ENCODE measurements at regions not wholly inside any gene's neighbourhood (a gene's known extent, or its start where the extent isn't known, plus 50 kb on each side); places are given as distances from the start of the nearest gene placed in this dataset.

GRCh38 chr6:170155464-170156196 is 135.2 kb downstream of the DLL1 start:
- TF ChIP-seq POLR2A (IDR thresholded peaks at IDR 0.05; ENCODE audit: low read depth, low read length) (no peak), TAF1 (IDR thresholded peaks at IDR 0.05; ENCODE audit: low read depth, low read length) (no peak), POU2F2 (IDR thresholded peaks at IDR 0.05; ENCODE audit: low read depth, low read length) (no peak), POLR2AphosphoS5 (IDR thresholded peaks at IDR 0.05; ENCODE audit: low read depth, low read length) (no peak)
